NCI-H2196 treated with DMSO at 0.1 percent for 48 hours (cell line): ENCODE measurements at regions not wholly inside any gene's neighbourhood (a gene's known extent, or its start where the extent isn't known, plus 50 kb on each side); places are given as distances from the start of the nearest gene placed in this dataset.

Source experiments
- DNase-seq: peaks from one replicate; lab custom pipeline; 2025; ENCODE audit not compliant: unreplicated experiment; lab: John Stamatoyannopoulos, UW

DNA sequence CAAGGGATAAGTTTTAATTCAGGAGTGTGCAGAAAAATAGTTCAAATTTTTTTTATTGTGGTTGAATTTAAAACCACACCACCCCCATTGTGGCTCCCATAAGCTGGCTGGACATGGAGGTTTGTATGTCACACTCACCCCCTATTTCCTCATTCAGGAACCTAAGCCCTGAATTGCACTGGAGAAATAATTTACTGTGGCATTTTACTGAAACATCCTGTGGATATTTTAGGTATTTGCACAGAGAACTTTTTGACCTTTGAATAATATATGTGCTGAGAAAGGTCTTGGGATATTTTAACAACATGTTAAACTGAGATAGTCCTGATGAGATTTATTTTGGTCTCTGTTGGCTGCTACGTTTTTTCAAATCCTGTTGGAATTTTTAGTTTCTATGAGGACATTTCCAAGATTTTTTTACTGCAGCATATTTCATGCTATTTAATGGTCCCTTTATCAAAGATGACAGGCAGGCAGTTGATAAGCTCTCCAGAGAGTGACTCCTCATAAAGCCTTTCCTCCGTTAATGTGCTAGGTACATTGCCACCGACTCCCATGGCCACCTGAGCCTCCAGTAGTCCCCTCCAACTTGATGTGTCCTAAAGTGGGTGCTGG is 51.2 kb upstream of the PALM2AKAP2 start:
- DNase-seq: no peak

DNA sequence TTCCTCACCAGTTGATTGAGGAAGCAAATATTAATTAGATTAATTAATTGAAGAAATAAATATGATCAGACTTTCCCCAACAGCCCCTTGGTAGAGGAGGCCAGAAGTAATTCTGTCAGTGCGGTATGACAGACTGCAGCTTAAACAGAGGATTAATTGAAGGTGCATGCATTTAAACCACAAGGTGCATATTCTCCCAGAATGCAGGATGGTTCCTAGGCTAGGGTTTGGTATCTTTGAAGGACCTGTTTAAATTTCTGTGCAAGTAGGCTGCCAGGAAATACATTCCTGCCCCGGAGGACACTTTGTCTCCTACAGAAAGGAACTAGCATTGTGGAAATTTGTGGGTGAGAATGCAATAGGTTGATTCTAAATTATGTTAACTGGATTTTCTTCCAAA is 50.5 kb upstream of the PALM2AKAP2 start:
- no peak for DNase-seq
